ENCODE measurements at regions not wholly inside any gene's neighbourhood (a gene's known extent, or its start where the extent isn't known, plus 50 kb on each side); places are given as distances from the start of the nearest gene placed in this dataset.

DNA sequence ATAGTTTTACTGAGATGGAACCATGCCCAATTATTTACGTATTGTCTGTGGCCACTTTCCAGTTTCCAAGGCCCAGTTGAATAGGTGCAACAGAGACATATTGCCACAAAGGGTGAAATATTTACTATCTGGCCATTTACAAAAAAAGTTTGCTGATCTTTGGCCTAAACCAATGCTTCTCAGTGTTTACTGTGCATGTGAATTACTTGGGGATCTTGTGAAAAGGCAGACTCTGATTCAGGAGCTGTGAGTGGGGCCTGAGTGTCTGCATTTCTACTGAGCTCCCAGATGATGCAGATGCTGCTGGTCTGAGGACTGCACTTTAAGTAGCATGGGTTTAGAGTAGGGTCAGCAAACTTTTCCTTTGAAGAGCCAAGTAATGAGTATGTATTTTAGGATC is 94.1 kb upstream of the PDE5A start:
- DNase-seq (ENCODE audit: low read depth) = no peak
- no peak overlapping the region for H3K4me3 ChIP-seq (ENCODE audit: low read depth, low read length)
- TF ChIP-seq, protein P1, sequence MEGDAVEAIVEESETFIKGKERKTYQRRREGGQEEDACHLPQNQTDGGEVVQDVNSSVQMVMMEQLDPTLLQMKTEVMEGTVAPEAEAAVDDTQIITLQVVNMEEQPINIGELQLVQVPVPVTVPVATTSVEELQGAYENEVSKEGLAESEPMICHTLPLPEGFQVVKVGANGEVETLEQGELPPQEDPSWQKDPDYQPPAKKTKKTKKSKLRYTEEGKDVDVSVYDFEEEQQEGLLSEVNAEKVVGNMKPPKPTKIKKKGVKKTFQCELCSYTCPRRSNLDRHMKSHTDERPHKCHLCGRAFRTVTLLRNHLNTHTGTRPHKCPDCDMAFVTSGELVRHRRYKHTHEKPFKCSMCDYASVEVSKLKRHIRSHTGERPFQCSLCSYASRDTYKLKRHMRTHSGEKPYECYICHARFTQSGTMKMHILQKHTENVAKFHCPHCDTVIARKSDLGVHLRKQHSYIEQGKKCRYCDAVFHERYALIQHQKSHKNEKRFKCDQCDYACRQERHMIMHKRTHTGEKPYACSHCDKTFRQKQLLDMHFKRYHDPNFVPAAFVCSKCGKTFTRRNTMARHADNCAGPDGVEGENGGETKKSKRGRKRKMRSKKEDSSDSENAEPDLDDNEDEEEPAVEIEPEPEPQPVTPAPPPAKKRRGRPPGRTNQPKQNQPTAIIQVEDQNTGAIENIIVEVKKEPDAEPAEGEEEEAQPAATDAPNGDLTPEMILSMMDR (IDR thresholded peaks at IDR 0.05; ENCODE audit: control insufficient read depth, extremely low read depth, insufficient read depth) = no peak

DNA sequence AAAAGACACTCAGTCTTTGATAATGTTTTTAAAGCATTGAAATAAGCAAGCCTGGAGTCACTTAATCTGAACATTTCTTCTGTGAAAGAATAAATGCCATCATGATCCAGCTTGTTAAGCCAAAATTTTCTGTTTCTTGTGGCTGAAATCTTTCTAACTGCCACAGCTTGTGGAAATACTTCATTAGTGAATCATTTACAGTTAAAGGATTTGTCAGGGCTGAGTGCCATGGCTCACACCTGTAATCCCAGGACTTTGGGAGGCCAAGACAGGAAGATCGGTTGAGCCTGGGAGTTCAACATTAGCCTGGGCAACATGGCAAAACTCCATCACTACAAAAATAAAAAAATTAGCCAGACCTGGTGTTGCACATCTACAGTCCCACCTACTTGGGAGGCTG is 93.3 kb upstream of the PDE5A start:
- TF ChIP-seq, protein P1 (IDR thresholded peaks at IDR 0.05; ENCODE audit: control insufficient read depth, extremely low read depth, insufficient read depth) = no peak
- no peak overlapping the region for H3K4me3 ChIP-seq (ENCODE audit: low read depth, low read length)
- DNase-seq (ENCODE audit: low read depth) = no peak

DNA sequence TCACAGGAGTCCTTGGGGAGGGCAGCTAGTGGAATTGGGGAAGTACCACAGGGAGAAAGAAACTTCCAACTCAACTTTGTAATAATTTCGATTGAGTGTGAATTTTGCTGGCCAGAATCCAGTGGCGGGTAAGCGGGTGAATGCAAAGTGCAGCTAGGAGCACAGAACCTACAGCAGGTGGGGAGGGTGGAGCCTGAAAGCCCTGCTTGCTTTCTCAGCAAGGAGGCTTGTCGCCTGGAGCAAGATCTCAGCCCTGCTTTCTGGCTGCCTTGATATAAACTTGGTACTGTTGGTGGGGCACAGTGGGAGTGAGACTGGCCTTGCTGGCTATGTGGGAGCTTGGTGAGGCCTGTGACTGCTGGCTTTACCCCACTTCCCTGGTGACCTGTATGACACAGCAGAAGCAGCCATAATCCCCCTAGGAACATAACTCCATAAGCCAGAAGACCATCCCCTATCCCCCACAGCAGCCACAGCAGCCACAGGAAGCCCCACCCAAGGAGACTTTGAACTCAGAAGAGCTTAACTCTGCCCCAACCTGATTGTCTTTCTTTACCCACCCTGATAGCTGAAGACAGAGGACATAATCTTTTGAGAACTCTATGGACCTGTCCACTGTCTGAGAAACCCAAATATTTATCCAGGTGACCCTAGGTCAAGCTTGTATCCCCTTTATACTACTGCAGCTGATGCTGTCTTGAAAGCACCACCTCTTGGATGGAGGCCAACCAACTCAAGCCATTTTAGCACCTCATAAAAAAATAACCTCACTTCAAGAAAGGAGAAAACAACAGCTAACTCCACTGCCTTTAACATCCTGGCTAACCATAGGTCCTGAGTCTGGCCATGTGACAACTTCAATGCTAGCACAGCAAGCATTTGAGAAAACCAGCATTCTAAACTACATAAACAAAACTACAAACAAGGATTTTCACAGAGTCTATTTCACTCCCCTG is 87.2 kb upstream of the PDE5A start:
- TF ChIP-seq, protein P1 (IDR thresholded peaks at IDR 0.05; ENCODE audit: control insufficient read depth, extremely low read depth, insufficient read depth) = no peak
- no peak overlapping the region for H3K4me3 ChIP-seq (ENCODE audit: low read depth, low read length)
- no peak for DNase-seq (ENCODE audit: low read depth)

DNA sequence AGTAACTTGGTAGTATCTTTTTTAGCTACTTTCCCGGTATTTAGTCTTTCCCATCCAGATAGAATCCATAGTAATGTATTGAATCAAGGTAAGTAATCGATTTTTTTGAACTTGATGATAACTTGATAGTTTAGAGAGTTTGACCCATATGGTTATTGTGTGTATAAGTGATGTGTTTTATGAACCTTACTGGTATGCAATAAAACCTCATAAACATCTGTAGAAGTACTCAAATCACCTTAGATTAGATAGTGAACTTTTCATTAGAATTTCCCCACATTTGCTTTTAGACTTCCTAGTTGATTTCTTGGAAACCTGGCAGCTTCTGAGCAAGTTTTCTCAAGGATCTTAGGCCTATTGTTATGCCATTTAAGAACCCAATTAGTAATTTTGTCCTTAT is 80.8 kb upstream of the PDE5A start:
- no peak for DNase-seq (ENCODE audit: low read depth)
- no peak overlapping the region for H3K4me3 ChIP-seq (ENCODE audit: low read depth, low read length)
- TF ChIP-seq, protein P1 (IDR thresholded peaks at IDR 0.05; ENCODE audit: control insufficient read depth, extremely low read depth, insufficient read depth) = no peak

DNA sequence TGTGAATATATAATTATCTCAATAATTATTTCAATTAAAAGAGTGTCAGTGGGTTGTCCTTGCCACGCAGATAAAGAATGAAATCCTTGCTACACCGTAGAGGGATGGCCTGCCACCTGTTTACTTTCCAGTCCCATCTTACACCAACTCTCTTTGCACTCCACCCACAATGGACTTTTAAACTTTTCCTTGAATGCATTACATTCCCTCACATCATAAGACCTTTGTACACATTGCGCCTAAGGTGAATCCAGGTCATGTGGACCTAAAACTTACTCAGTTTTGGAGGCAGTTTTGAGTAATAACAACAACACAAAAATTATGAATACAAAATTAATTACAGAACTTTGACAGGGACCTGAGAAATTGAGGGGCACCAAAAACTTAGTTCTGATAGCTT is 78.7 kb upstream of the PDE5A start:
- TF ChIP-seq, protein P1 (IDR thresholded peaks at IDR 0.05; ENCODE audit: control insufficient read depth, extremely low read depth, insufficient read depth) = no peak
- no peak for DNase-seq (ENCODE audit: low read depth)
- H3K4me3 ChIP-seq (ENCODE audit: low read depth, low read length) = no peak overlapping the region

DNA sequence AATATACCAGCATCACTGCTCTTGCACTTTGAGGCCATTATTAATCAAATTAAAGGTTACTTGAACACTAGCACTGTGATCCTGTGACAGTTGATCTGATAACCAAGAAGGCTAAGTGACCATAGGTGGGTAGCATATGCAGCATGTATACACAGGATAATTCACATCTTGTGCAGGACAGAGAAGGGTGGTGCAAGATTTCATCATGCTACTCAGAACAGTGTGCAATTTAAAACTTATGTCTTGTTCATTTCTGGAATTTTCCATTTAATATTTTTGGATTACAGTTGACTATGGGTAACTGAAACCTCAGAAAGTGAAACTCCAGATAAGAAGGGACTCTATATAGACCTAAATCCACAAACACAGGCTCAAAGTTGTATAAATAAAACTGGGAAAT is 78.2 kb upstream of the PDE5A start:
- H3K4me3 ChIP-seq (ENCODE audit: low read depth, low read length) = no peak overlapping the region
- DNase-seq (ENCODE audit: low read depth) = no peak
- TF ChIP-seq, protein P1 (IDR thresholded peaks at IDR 0.05; ENCODE audit: control insufficient read depth, extremely low read depth, insufficient read depth) = no peak
